ENCODE measurements at regions not wholly inside any gene's neighbourhood (a gene's known extent, or its start where the extent isn't known, plus 50 kb on each side); places are given as distances from the start of the nearest gene placed in this dataset.

GRCh38 chr5:136458481-136458880, 93.1 kb upstream of the TRPC7 start:
- TF ChIP-seq EP300 (IDR thresholded peaks at IDR 0.05) (no peak), POLR2A (IDR thresholded peaks at IDR 0.05) (no peak)
- TF ChIP-seq, protein P1, sequence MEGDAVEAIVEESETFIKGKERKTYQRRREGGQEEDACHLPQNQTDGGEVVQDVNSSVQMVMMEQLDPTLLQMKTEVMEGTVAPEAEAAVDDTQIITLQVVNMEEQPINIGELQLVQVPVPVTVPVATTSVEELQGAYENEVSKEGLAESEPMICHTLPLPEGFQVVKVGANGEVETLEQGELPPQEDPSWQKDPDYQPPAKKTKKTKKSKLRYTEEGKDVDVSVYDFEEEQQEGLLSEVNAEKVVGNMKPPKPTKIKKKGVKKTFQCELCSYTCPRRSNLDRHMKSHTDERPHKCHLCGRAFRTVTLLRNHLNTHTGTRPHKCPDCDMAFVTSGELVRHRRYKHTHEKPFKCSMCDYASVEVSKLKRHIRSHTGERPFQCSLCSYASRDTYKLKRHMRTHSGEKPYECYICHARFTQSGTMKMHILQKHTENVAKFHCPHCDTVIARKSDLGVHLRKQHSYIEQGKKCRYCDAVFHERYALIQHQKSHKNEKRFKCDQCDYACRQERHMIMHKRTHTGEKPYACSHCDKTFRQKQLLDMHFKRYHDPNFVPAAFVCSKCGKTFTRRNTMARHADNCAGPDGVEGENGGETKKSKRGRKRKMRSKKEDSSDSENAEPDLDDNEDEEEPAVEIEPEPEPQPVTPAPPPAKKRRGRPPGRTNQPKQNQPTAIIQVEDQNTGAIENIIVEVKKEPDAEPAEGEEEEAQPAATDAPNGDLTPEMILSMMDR (IDR thresholded peaks at IDR 0.05) = no peak

Data from tibial nerve (tissue), 4 donors.